ENCODE measurements at regions not wholly inside any gene's neighbourhood (a gene's known extent, or its start where the extent isn't known, plus 50 kb on each side); places are given as distances from the start of the nearest gene placed in this dataset.
"Not testable (repeated sequence)": the region's sequence is repeated elsewhere in the genome, so short reads cannot be mapped to it uniquely, and the experiment has no call there.

DNA sequence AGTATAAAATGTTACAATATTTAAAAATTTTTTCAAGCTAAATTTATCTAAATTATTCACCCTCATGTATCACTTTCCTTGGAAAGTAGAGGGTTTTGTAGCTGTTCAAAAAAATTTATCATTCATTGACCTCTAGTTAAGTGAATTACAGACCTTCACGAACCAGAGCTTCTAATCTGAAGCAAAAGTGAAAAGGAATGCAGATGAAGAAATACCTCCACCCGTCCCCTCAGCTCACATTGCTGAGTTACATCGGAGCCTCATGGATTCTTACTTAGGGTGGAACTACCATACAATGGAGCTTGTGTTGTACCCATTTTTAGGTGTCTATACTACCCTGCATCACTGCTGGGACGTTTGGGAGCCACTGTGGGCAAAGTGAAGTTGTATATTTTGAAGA lies 146.2 kb upstream of the NEDD9 start:
- TF ChIP-seq EP300 (IDR thresholded peaks at IDR 0.05) (no peak), POLR2A (IDR thresholded peaks at IDR 0.05) (no peak), POLR2AphosphoS5 (IDR thresholded peaks at IDR 0.05) (no peak)
- TF ChIP-seq, protein P1, sequence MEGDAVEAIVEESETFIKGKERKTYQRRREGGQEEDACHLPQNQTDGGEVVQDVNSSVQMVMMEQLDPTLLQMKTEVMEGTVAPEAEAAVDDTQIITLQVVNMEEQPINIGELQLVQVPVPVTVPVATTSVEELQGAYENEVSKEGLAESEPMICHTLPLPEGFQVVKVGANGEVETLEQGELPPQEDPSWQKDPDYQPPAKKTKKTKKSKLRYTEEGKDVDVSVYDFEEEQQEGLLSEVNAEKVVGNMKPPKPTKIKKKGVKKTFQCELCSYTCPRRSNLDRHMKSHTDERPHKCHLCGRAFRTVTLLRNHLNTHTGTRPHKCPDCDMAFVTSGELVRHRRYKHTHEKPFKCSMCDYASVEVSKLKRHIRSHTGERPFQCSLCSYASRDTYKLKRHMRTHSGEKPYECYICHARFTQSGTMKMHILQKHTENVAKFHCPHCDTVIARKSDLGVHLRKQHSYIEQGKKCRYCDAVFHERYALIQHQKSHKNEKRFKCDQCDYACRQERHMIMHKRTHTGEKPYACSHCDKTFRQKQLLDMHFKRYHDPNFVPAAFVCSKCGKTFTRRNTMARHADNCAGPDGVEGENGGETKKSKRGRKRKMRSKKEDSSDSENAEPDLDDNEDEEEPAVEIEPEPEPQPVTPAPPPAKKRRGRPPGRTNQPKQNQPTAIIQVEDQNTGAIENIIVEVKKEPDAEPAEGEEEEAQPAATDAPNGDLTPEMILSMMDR (IDR thresholded peaks at IDR 0.05): no peak

DNA sequence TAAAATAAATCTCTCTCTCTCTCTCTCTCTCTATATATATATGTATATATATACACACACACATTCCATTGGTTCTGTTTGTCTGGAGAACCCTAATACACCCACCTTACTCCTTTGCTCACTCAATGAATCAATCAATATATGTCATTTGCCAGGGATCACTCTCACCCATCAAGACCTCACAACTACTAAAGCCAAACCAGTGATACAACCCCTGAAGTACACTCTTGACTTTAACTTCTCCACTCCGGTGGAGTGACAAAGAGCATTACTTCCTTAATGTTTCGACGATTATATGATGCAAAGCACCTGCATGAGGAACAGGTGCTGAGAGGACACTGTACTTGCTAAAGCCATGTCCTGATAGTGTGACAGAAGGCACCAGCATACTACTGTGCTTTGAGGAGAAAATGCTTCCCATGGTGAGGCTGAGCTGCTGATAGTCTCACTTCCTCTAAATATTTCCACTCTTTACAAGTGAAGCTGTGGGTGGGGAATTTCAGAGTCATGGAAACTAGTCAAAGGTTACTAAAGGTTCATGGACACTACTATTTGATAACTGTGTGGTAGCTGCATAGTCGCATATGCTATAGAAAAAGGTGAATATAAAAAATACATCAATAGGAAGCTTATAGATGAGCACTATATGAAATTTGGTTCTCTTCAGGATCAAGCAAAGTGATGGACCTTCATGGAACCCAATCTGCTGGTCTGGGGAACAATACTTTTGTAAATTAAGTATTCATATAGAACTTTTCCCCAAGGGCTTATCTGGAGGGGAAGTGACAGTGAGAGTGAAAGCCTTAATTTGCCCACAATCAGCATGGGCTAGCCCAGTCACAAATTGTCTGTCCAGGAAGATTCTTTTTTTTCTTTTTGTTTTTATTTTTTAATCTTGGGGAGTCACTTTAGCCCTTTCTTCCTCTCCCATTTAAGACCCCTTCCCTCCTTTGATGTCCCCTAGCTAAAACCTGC lies 141.9 kb upstream of the NEDD9 start:
- TF ChIP-seq, protein P1 (IDR thresholded peaks at IDR 0.05): no peak
- TF ChIP-seq EP300 (IDR thresholded peaks at IDR 0.05): no peak
- TF ChIP-seq POLR2A (IDR thresholded peaks at IDR 0.05): no peak
- no peaks in the 10 kb centered on the region for H3K9me3 ChIP-seq
- intact Hi-C loops (cut with DNase I; ENCODE audit: low total_unique reads): no loop called here
- 67 to 87% (median 83%) methylated on average over 4 of the region's 4 CpGs for WGBS, 5 donors
- H3K4me1 ChIP-seq: peaks cover 0 to 17% (median 3%) of the 10 kb centered on the region in 4 donors
- no peaks in the 10 kb centered on the region for H3K27me3 ChIP-seq
- DNase-seq: peak in 1 of 2 donors; percentile 43
- H3K4me3 ChIP-seq: no peak overlapping the region
- H3K27ac ChIP-seq: peak overlapping the region in 1 of 5 donors; percentile 5
- no peaks in the 10 kb centered on the region for H3K36me3 ChIP-seq

More for the DNA sequence above, 146.2 kb upstream of the NEDD9 start:
- no peaks in the 10 kb centered on the region for H3K9me3 ChIP-seq
- WGBS, 5 donors: 76 to 87% (median 80%) methylated on average over 4 of the region's 4 CpGs
- H3K27ac ChIP-seq: no peak overlapping the region
- H3K4me3 ChIP-seq: no peak overlapping the region
- no peaks in the 10 kb centered on the region for H3K36me3 ChIP-seq
- no peaks in the 10 kb centered on the region for H3K27me3 ChIP-seq
- no peaks in the 10 kb centered on the region for H3K4me1 ChIP-seq
- DNase-seq: no peak
- intact Hi-C loops (cut with DNase I; ENCODE audit: low total_unique reads): no loop called here

DNA sequence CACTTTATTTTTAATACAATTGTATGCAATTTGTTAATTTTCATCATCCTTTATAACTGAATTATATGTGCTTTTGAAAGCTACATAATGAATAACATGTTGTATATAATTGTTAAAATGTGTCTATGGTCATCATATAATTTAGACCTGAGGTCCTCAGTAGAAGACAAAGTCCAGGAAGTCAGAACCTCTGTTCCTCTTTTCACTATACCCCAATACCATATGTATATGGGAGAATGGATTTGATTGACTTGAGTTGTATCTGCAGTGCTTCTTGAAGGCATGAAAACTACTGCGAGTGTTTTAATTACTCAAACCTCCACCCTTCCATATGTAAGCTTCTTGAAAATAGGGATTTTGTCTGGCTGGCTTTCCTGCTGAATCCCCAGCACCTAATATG lies 140.7 kb upstream of the NEDD9 start:
- intact Hi-C loops (cut with DNase I; ENCODE audit: low total_unique reads): no loop called here
- 84 to 100% (median 90%) methylated on average over 1 of the region's 1 CpG for WGBS, 5 donors
- no peaks in the 10 kb centered on the region for H3K9me3 ChIP-seq
- no peak for TF ChIP-seq EP300 (IDR thresholded peaks at IDR 0.05)
- TF ChIP-seq, protein P1 (IDR thresholded peaks at IDR 0.05): no peak
- H3K4me3 ChIP-seq: no peak overlapping the region
- peaks cover 0 to 17% (median 3%) of the 10 kb centered on the region in 4 donors for H3K4me1 ChIP-seq
- no peak for DNase-seq
- H3K27me3 ChIP-seq: no peaks in the 10 kb centered on the region
- no peak overlapping the region for H3K27ac ChIP-seq
- no peaks in the 10 kb centered on the region for H3K36me3 ChIP-seq

DNA sequence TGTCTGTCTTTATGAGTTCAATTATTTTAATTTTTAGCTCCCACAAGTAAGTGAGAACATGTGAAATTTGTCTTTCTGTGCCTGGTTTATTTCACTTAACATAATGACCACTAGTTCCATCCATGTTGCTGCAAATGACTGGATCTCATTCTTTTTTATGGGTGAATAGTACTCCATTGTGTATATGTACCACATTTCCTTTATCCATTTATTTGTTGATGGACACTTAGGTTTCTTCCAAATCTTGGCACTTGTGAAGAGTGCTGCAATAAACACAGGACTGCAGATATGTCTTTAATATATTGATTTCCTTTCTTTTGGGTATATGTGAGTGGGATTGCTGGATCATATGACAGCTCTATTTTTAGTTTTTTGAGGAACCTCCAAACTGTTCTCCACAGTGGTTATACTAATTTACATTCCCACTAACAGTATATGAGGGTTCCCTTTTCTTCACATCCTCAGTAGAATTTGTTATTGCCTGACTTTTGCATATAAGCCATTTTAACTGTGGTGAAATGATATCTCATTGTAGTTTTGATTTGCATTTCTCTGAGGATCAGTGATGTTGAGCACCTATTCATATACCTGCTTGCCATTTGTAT lies 139.8 kb upstream of the NEDD9 start:
- DNase-seq; H3K27me3 ChIP-seq; H3K36me3 ChIP-seq; H3K4me3 ChIP-seq; H3K27ac ChIP-seq; H3K9me3 ChIP-seq; intact Hi-C loops (cut with DNase I; ENCODE audit: low total_unique reads): not testable (repeated sequence)
- H3K4me1 ChIP-seq: peaks cover 0 to 18% (median 7%) of the 10 kb centered on the region in 4 donors

Measured in stomach (tissue), 8 donors.